OCI-LY1 (cell line): ENCODE measurements at regions not wholly inside any gene's neighbourhood (a gene's known extent, or its start where the extent isn't known, plus 50 kb on each side); places are given as distances from the start of the nearest gene placed in this dataset.

Source experiments
- H2AFZ ChIP-seq: fragments of 200-600 bp; sonication (generic), shearing (Covaris generic); 2 replicates; pipeline ENCODE4 v1.6.0; 2014; ENCODE audit warnings: antibody characterized with exemption, mild to moderate bottlenecking, low read length
- H3F3A ChIP-seq: fragments of 200-600 bp; sonication (generic), shearing (Covaris generic); 2 replicates; pipeline ENCODE4 v1.6.0; 2014; ENCODE audit warnings: mild to moderate bottlenecking, antibody characterized with exemption, low read length, moderate library complexity; ENCODE audit not compliant: insufficient read depth
- H3K27ac ChIP-seq: fragments of 200-600 bp; sonication (generic); 2 replicates; pipeline ENCODE4 v1.5.1; 2014; ENCODE audit warnings: low read length, mixed run types, mild to moderate bottlenecking, low read depth; ENCODE audit not compliant: poor library complexity, severe bottlenecking
- H3K27me3 ChIP-seq: fragments of 200-600 bp; sonication (generic); 2 replicates; pipeline ENCODE4 v1.6.0; 2014; ENCODE audit warnings: antibody characterized with exemption, mild to moderate bottlenecking, low read length, moderate library complexity; ENCODE audit not compliant: insufficient read depth
- H3K36me3 ChIP-seq: fragments of 200-600 bp; sonication (generic); 2 replicates; pipeline ENCODE4 v1.6.1; 2014; ENCODE audit warnings: mild to moderate bottlenecking, antibody characterized with exemption, low read length, moderate library complexity, mixed read lengths; ENCODE audit not compliant: insufficient read depth
- H3K4me1 ChIP-seq: fragments of 200-600 bp; sonication (generic); 2 replicates; pipeline ENCODE4 v1.5.1; 2014; ENCODE audit warnings: mild to moderate bottlenecking, low read length, moderate library complexity; ENCODE audit not compliant: insufficient read depth, severe bottlenecking
- H3K4me2 ChIP-seq: fragments of 200-600 bp; sonication (generic), shearing (Covaris generic); 2 replicates; pipeline ENCODE4 v1.6.1; 2014; ENCODE audit warnings: low read length
- H3K4me3 ChIP-seq: fragments of 200-600 bp; sonication (generic); 2 replicates; pipeline ENCODE4 v1.5.1; 2014; ENCODE audit warnings: low read length, low read depth, mild to moderate bottlenecking, mixed read lengths; ENCODE audit not compliant: poor library complexity, severe bottlenecking
- H3K79me2 ChIP-seq: fragments of 200-600 bp; shearing (Covaris generic); 2 replicates; pipeline ENCODE4 v1.6.1; 2016; ENCODE audit warnings: mixed run types, low read length, mixed read lengths; ENCODE audit not compliant: insufficient read depth
- H3K9ac ChIP-seq: fragments of 200-600 bp; sonication (generic), shearing (Covaris generic); 2 replicates; pipeline ENCODE4 v1.6.1; 2014; ENCODE audit warnings: mild to moderate bottlenecking, low read length, mixed read lengths
- H3K9me2 ChIP-seq: fragments of 200-600 bp; sonication (generic), shearing (Covaris generic); 2 replicates; pipeline ENCODE4 v1.6.1; 2014; ENCODE audit warnings: low read depth, mild to moderate bottlenecking, low read length, mixed read lengths
- H3K9me3 ChIP-seq: fragments of 200-600 bp; shearing (Covaris generic); 2 replicates; pipeline ENCODE4 v1.6.1; 2014; ENCODE audit warnings: low read length, mixed read lengths
- H4K20me1 ChIP-seq: fragments of 200-600 bp; sonication (generic), shearing (Covaris generic); 2 replicates; pipeline ENCODE4 v1.6.0; 2016; ENCODE audit warnings: mild to moderate bottlenecking, low read length; ENCODE audit not compliant: insufficient read depth
- EZH2 ChIP-seq: fragments of 200-600 bp; sonication (generic), shearing (Covaris generic); IDR thresholded peaks from 2 replicates; pipeline ENCODE4 v1.8.0; 2017; ENCODE audit warnings: borderline replicate concordance, mixed run types, mild to moderate bottlenecking, antibody characterized with exemption, low read length, moderate library complexity, mixed read lengths
- TF ChIP-seq, protein P1 (sequence below): fragments of 200-600 bp; sonication (generic), shearing (Covaris generic); IDR thresholded peaks from 2 replicates; pipeline ENCODE4 v1.5.1; 2017; ENCODE audit warnings: mild to moderate bottlenecking, antibody characterized with exemption, low read length, moderate library complexity, mixed read lengths

DNA sequence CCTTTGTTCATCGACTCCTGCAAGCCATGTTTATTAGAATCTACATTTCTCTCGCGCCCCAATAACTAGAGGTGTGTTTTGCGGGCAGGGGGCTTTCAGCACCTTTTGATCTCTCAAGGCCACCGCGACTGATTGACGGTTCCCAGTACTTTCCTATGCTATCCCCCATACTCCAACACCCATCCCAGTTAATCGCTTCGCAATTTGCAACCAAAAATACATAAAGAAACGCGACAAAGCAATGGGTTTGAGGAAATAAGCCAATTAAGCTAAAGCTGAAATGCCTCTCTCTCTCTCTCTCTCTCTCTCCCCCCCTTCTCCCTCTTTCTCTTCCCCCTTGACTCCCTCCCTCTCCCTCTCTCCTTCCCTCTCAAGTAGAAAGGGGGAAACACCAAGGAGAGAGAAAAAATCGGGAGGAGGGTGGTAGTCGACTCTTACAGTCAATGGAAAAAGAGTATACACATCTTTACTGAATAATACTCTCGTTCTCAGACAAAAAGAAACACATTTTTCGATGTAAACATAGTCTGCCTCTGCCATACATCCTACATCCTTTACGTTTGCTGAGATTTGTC, 128.0 kb upstream of the DPYD start:
- no peak overlapping the region for H3K27ac ChIP-seq
- no peaks in the 10 kb centered on the region for H4K20me1 ChIP-seq
- no peaks in the 10 kb centered on the region for H3K27me3 ChIP-seq
- no peak overlapping the region for H3K9ac ChIP-seq
- H3K9me2 ChIP-seq: no peaks in the 10 kb centered on the region
- no peaks in the 10 kb centered on the region for H3K79me2 ChIP-seq
- no peak overlapping the region for H3K4me2 ChIP-seq
- H3F3A ChIP-seq: no peaks in the 10 kb centered on the region
- H3K9me3 ChIP-seq: no peaks in the 10 kb centered on the region
- no peaks in the 10 kb centered on the region for H3K4me1 ChIP-seq
- H2AFZ ChIP-seq: no peak overlapping the region
- TF ChIP-seq, protein P1, sequence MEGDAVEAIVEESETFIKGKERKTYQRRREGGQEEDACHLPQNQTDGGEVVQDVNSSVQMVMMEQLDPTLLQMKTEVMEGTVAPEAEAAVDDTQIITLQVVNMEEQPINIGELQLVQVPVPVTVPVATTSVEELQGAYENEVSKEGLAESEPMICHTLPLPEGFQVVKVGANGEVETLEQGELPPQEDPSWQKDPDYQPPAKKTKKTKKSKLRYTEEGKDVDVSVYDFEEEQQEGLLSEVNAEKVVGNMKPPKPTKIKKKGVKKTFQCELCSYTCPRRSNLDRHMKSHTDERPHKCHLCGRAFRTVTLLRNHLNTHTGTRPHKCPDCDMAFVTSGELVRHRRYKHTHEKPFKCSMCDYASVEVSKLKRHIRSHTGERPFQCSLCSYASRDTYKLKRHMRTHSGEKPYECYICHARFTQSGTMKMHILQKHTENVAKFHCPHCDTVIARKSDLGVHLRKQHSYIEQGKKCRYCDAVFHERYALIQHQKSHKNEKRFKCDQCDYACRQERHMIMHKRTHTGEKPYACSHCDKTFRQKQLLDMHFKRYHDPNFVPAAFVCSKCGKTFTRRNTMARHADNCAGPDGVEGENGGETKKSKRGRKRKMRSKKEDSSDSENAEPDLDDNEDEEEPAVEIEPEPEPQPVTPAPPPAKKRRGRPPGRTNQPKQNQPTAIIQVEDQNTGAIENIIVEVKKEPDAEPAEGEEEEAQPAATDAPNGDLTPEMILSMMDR: no peak
- no peaks in the 10 kb centered on the region for H3K36me3 ChIP-seq
- no peak overlapping the region for H3K4me3 ChIP-seq

DNA sequence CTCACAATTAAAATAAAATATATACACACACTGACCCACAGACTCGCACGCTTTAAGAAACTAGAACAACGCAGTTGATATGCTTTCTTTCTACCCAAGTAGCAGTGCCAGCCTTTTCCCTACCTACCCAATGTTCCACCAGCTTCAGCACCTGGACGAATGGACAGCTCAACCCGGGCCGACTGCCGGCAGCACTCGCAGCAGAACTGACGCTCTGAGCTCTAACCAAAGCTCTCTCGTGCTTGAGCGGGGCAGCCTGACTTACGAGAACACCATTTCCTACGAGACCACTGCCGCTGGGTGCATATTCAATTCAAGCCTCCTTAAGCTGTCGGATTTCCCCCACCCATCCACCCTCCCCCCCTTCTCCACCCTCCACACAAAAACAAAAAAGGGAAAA, 127.4 kb upstream of the DPYD start:
- H4K20me1 ChIP-seq: no peaks in the 10 kb centered on the region
- TF ChIP-seq EZH2: no peak
- TF ChIP-seq, protein P1: no peak
- H3K4me1 ChIP-seq: no peaks in the 10 kb centered on the region
- H3K36me3 ChIP-seq: no peaks in the 10 kb centered on the region
- no peak overlapping the region for H3K9ac ChIP-seq
- no peaks in the 10 kb centered on the region for H3K9me3 ChIP-seq
- no peak overlapping the region for H2AFZ ChIP-seq
- no peak overlapping the region for H3K4me3 ChIP-seq
- H3K79me2 ChIP-seq: no peaks in the 10 kb centered on the region
- H3K9me2 ChIP-seq: no peaks in the 10 kb centered on the region
- no peak overlapping the region for H3K27ac ChIP-seq
- H3K27me3 ChIP-seq: no peaks in the 10 kb centered on the region
- H3K4me2 ChIP-seq: no peak overlapping the region
- H3F3A ChIP-seq: no peaks in the 10 kb centered on the region

DNA sequence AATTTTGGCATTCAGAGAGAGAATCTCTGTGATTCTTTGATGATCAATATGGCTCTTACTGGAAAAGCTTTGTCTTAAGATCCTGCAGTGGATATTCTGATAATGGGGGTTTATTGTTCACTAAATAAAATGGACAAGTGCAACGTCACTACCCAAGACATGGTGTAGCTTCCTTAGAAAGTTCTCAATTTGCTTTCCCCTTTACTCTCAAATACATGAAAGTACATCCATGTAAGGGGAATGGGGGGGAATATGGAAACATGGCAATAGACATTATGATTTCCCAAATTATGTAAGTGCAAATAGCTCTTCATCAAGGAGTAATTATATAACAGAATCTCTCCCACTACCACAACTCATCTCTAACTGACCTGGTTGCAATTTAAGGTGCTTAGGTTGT, 126.3 kb upstream of the DPYD start:
- H3K27ac ChIP-seq: no peak overlapping the region
- H4K20me1 ChIP-seq: no peaks in the 10 kb centered on the region
- H3K4me1 ChIP-seq: no peaks in the 10 kb centered on the region
- TF ChIP-seq, protein P1: no peak
- TF ChIP-seq EZH2: no peak
- H3F3A ChIP-seq: no peaks in the 10 kb centered on the region
- H3K9me3 ChIP-seq: no peaks in the 10 kb centered on the region
- H3K4me3 ChIP-seq: no peak overlapping the region
- H3K36me3 ChIP-seq: no peaks in the 10 kb centered on the region
- H2AFZ ChIP-seq: no peak overlapping the region
- H3K27me3 ChIP-seq: no peaks in the 10 kb centered on the region
- no peak overlapping the region for H3K9ac ChIP-seq
- no peaks in the 10 kb centered on the region for H3K9me2 ChIP-seq
- H3K79me2 ChIP-seq: no peaks in the 10 kb centered on the region
- H3K4me2 ChIP-seq: no peak overlapping the region
